ENCODE measurements at regions not wholly inside any gene's neighbourhood (a gene's known extent, or its start where the extent isn't known, plus 50 kb on each side); places are given as distances from the start of the nearest gene placed in this dataset.

DNA sequence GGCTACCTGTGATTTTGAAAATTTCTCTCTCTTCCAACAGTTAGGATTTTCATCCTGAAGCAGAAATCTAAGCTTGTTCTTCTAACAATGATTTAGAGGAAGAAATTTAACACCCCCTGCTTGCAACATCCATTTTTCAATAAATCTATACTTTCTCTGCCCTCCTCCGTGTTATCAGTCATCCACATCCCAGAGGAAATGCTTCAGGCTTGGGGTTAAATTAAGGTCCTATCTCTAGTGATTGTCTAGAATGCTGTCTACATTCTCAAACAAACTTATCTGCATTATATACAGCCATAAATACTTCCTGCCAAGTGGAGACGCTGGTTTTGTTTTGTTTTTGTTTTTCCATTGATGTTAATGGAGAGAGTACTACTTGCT is 371.0 kb downstream of the CSNK1G3 start:
- Histone ChIP-seq H3K27me3 (ENCODE audit: control insufficient read depth in 2 of 2, insufficient read depth in 2 of 2, low read length in 2 of 2) (no peaks in the 10 kb centered on the region), H3K9me3 (ENCODE audit: control insufficient read depth in 2 of 2, low read length in 2 of 2) (no peaks in the 10 kb centered on the region), H3K36me3 (ENCODE audit: control insufficient read depth in 2 of 2, insufficient read depth in 2 of 2, low read length in 2 of 2) (no peaks in the 10 kb centered on the region), H3K27ac (ENCODE audit: low read depth in 2 of 2, low read length in 2 of 2) (no peak overlapping the region), H3K4me3 (ENCODE audit: low read length in 2 of 2) (no peak overlapping the region), H3K9ac (ENCODE audit: low read depth in 1 of 2, low read length in 2 of 2) (no peak overlapping the region), H3K4me1 (ENCODE audit: control insufficient read depth in 2 of 2, insufficient read depth in 2 of 2, low read length in 2 of 2) (no peaks in the 10 kb centered on the region)

DNA sequence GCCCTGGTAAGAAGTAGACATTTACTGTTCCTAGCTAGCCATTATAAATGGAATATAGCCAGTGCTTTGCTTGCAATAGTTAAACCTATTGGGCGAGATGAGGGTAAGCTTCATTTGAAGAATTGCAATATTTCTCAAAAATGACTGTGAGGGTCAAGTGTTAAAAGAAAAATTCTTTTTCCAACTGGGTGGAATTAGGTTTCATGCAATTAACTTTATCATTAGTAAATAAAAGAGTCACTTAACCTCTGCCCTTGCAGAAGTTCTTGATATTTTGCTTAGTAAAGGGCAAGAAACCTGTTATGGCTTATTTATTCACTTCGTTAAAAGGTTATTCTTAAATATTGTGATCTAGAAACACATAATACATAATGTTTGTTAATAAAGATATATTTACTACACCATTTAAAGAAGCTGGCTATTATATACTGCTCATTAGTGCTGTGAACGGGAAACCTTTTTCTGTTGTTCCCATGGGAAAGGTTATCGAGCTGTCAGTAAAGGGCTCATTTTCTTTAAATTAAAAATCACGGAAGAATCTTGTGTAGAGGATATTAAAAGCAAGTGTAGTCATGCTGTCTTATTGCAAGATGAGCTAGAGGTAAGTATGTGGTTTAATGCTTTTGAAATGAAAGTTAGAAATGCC is 370.5 kb downstream of the CSNK1G3 start:
- no peak overlapping the region for H3K27ac ChIP-seq (ENCODE audit: low read depth in 2 of 2, low read length in 2 of 2)
- no peaks in the 10 kb centered on the region for H3K4me1 ChIP-seq (ENCODE audit: control insufficient read depth in 2 of 2, insufficient read depth in 2 of 2, low read length in 2 of 2)
- no peaks in the 10 kb centered on the region for H3K9me3 ChIP-seq (ENCODE audit: control insufficient read depth in 2 of 2, low read length in 2 of 2)
- no peak overlapping the region for H3K9ac ChIP-seq (ENCODE audit: low read depth in 1 of 2, low read length in 2 of 2)
- no peaks in the 10 kb centered on the region for H3K27me3 ChIP-seq (ENCODE audit: control insufficient read depth in 2 of 2, insufficient read depth in 2 of 2, low read length in 2 of 2)
- H3K4me3 ChIP-seq (ENCODE audit: low read length in 2 of 2) = no peak overlapping the region
- no peaks in the 10 kb centered on the region for H3K36me3 ChIP-seq (ENCODE audit: control insufficient read depth in 2 of 2, insufficient read depth in 2 of 2, low read length in 2 of 2)

DNA sequence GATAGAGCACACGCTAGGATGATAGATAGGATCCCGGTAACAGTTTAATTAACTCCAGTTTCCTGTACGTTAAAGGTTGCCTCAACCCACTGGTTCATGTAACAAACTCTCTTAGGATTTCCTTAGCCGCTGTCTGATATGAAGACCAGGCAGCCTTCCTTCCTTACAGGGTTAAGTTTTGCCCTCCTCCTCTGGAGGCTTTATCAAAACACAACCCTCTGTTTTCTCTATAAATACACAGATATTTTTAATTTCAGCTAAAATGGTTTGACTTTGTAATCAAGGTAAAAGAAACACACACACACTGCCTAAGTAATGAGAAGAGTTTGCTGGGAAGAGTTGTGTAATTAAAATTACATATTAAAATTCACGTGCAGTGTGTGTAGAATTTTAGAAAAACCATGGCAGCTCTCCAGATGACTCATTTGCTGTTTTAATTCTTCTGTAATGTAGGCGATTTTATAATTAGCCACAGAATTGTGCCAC is 369.8 kb downstream of the CSNK1G3 start:
- no peaks in the 10 kb centered on the region for H3K27me3 ChIP-seq (ENCODE audit: control insufficient read depth in 2 of 2, insufficient read depth in 2 of 2, low read length in 2 of 2)
- no peaks in the 10 kb centered on the region for H3K36me3 ChIP-seq (ENCODE audit: control insufficient read depth in 2 of 2, insufficient read depth in 2 of 2, low read length in 2 of 2)
- H3K4me1 ChIP-seq (ENCODE audit: control insufficient read depth in 2 of 2, insufficient read depth in 2 of 2, low read length in 2 of 2) = no peaks in the 10 kb centered on the region
- no peaks in the 10 kb centered on the region for H3K9me3 ChIP-seq (ENCODE audit: control insufficient read depth in 2 of 2, low read length in 2 of 2)
- no peak overlapping the region for H3K9ac ChIP-seq (ENCODE audit: low read depth in 1 of 2, low read length in 2 of 2)
- H3K4me3 ChIP-seq (ENCODE audit: low read length in 2 of 2) = no peak overlapping the region
- H3K27ac ChIP-seq (ENCODE audit: low read depth in 2 of 2, low read length in 2 of 2) = no peak overlapping the region

DNA sequence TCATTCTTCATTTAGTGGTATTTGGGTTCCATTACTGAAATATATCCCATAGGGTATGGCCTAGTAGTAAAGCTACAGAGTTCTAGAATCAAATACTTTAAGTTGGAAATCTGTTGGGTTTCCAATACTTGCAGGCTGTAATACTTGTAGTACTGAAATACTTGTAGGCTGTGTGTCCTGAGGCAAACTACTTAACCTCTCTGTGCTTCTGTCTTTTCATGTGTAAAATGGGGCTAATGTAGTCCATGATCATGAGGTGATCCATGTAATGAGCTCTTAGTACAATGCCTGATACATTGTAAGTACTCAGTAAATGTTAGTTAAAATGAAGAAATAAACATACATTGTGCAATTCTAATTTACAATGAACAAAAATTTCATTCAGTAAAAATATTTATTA is 368.9 kb downstream of the CSNK1G3 start:
- Histone ChIP-seq H3K9me3 (ENCODE audit: control insufficient read depth in 2 of 2, low read length in 2 of 2) (no peaks in the 10 kb centered on the region), H3K4me3 (ENCODE audit: low read length in 2 of 2) (no peak overlapping the region), H3K27ac (ENCODE audit: low read depth in 2 of 2, low read length in 2 of 2) (no peak overlapping the region), H3K9ac (ENCODE audit: low read depth in 1 of 2, low read length in 2 of 2) (no peak overlapping the region), H3K36me3 (ENCODE audit: control insufficient read depth in 2 of 2, insufficient read depth in 2 of 2, low read length in 2 of 2) (no peaks in the 10 kb centered on the region), H3K4me1 (ENCODE audit: control insufficient read depth in 2 of 2, insufficient read depth in 2 of 2, low read length in 2 of 2) (peaks cover 0 to under 1% of the 10 kb centered on the region in 2 donors), H3K27me3 (ENCODE audit: control insufficient read depth in 2 of 2, insufficient read depth in 2 of 2, low read length in 2 of 2) (no peaks in the 10 kb centered on the region)

DNA sequence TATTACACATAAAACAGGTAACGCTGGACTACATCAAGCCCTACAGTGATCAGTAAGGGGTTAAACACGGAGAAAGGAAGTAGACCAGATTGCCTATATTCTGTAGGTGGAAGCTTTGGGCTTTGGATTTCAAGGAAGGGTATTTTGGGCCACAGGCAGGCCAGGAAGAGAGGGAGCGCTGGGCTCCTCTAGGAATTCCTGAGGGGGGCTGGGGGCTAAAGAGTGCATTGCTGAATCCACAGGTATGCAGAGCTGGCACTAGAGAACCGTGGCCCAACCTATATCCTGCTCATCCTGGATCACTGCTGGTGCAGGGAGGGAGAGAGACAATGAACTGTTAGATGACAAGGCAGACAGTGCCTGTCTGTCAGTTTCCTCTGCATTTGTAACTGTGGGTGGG is 367.1 kb downstream of the CSNK1G3 start:
- H3K4me1 ChIP-seq (ENCODE audit: control insufficient read depth in 2 of 2, insufficient read depth in 2 of 2, low read length in 2 of 2) = peaks cover 4 to 8% of the 10 kb centered on the region in 2 donors
- no peaks in the 10 kb centered on the region for H3K27me3 ChIP-seq (ENCODE audit: control insufficient read depth in 2 of 2, insufficient read depth in 2 of 2, low read length in 2 of 2)
- H3K9ac ChIP-seq (ENCODE audit: low read depth in 1 of 2, low read length in 2 of 2) = no peak overlapping the region
- H3K4me3 ChIP-seq (ENCODE audit: low read length in 2 of 2) = no peak overlapping the region
- no peaks in the 10 kb centered on the region for H3K36me3 ChIP-seq (ENCODE audit: control insufficient read depth in 2 of 2, insufficient read depth in 2 of 2, low read length in 2 of 2)
- H3K27ac ChIP-seq (ENCODE audit: low read depth in 2 of 2, low read length in 2 of 2) = no peak overlapping the region
- no peaks in the 10 kb centered on the region for H3K9me3 ChIP-seq (ENCODE audit: control insufficient read depth in 2 of 2, low read length in 2 of 2)

DNA sequence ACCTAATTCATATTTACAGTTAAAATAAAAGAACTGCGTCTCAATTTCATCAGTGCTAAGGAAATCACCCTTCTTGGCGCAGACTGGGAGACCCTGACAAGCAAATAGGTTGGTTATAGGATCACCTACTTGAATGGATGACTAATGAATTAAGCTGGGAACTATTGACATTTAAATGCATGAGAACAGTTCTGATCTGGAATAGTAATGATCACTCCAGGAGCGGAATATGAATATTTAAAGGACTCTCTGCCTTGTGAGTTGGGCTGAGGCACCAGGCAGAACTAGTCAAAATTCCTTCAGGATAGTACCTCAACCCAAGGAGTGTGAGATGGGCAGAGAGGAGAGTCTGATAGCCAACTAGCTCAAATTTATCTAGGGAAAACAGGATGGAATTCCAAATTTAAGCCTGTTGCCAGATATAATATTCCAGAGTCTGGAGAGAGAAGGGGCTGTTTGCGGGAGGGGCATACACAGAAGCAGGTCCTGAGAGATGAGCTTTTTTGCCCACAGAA is 364.4 kb downstream of the CSNK1G3 start:
- no peaks in the 10 kb centered on the region for H3K27me3 ChIP-seq (ENCODE audit: control insufficient read depth in 2 of 2, insufficient read depth in 2 of 2, low read length in 2 of 2)
- no peaks in the 10 kb centered on the region for H3K36me3 ChIP-seq (ENCODE audit: control insufficient read depth in 2 of 2, insufficient read depth in 2 of 2, low read length in 2 of 2)
- no peak overlapping the region for H3K4me3 ChIP-seq (ENCODE audit: low read length in 2 of 2)
- no peaks in the 10 kb centered on the region for H3K9me3 ChIP-seq (ENCODE audit: control insufficient read depth in 2 of 2, low read length in 2 of 2)
- peaks cover 4 to 8% of the 10 kb centered on the region in 2 donors for H3K4me1 ChIP-seq (ENCODE audit: control insufficient read depth in 2 of 2, insufficient read depth in 2 of 2, low read length in 2 of 2)
- no peak overlapping the region for H3K9ac ChIP-seq (ENCODE audit: low read depth in 1 of 2, low read length in 2 of 2)
- no peak overlapping the region for H3K27ac ChIP-seq (ENCODE audit: low read depth in 2 of 2, low read length in 2 of 2)

DNA sequence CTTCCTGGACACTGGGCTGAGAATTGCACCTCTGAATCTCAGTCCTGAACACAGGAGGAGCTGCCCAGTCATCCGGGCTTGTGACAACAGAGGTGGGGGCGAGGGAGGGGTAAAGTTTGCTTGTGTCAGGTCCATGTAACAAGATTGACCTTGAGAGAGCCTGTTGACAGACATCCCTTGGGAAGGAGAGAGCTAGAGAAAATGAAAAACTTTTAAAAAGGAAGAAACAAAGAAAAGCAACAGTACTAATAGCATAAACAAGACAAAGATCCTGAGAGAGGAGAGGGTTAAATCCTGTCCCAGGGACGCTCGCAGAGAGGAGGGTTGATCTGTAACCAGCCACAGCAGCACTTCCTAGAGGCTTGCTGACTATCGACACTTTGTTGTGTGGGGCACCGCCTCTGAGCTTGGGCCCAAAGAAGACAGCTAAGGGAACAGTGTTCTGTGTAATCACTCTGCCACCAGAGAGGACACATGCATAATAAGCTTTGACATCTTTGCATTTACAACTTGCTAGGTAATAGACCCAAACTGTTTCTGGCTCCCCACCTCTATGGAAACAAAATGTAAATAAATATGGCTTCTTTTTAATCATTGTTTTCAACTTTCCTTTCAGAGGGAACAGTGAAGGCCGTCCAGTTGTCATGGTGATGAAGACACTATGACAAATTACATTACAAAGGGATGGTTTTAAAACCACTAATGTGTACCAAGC is 363.7 kb downstream of the CSNK1G3 start:
- Histone ChIP-seq H3K27ac (ENCODE audit: low read depth in 2 of 2, low read length in 2 of 2) (no peak overlapping the region), H3K9me3 (ENCODE audit: control insufficient read depth in 2 of 2, low read length in 2 of 2) (no peaks in the 10 kb centered on the region), H3K27me3 (ENCODE audit: control insufficient read depth in 2 of 2, insufficient read depth in 2 of 2, low read length in 2 of 2) (no peaks in the 10 kb centered on the region), H3K4me3 (ENCODE audit: low read length in 2 of 2) (no peak overlapping the region), H3K9ac (ENCODE audit: low read depth in 1 of 2, low read length in 2 of 2) (no peak overlapping the region), H3K4me1 (ENCODE audit: control insufficient read depth in 2 of 2, insufficient read depth in 2 of 2, low read length in 2 of 2) (peaks cover 4 to 8% of the 10 kb centered on the region in 2 donors), H3K36me3 (ENCODE audit: control insufficient read depth in 2 of 2, insufficient read depth in 2 of 2, low read length in 2 of 2) (no peaks in the 10 kb centered on the region)

DNA sequence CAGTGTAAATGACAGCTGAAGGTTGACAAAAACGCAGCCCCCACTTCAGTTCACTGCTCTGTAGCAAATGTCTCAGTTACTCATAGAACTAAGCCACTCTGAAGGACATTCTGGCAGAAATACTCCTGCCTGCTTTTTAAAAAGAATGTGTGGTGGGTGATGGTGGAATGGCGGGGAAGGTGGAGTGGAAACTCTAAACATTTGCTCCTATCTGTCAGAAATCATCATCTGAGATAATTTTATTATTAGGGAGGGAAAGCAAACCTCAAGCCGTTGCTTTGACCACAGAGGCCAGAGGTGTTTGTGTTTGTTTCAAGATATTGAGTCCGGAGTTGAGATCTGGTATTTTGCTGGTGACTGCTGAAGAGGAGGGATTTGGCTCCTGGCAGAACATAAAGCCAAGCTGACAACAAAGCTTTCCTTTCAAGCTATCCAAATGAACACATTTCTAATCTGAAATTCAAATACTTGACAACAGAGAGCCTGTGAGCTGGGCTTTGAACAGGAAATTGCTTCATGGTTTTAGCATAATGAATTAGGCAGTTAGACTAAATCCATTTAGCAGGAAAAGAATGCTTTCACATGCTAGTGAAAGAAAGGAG is 362.7 kb downstream of the CSNK1G3 start:
- no peaks in the 10 kb centered on the region for H3K9me3 ChIP-seq (ENCODE audit: control insufficient read depth in 2 of 2, low read length in 2 of 2)
- H3K4me1 ChIP-seq (ENCODE audit: control insufficient read depth in 2 of 2, insufficient read depth in 2 of 2, low read length in 2 of 2) = peaks cover 4 to 8% of the 10 kb centered on the region in 2 donors
- H3K27me3 ChIP-seq (ENCODE audit: control insufficient read depth in 2 of 2, insufficient read depth in 2 of 2, low read length in 2 of 2) = no peaks in the 10 kb centered on the region
- H3K4me3 ChIP-seq (ENCODE audit: low read length in 2 of 2) = no peak overlapping the region
- no peak overlapping the region for H3K27ac ChIP-seq (ENCODE audit: low read depth in 2 of 2, low read length in 2 of 2)
- no peak overlapping the region for H3K9ac ChIP-seq (ENCODE audit: low read depth in 1 of 2, low read length in 2 of 2)
- no peaks in the 10 kb centered on the region for H3K36me3 ChIP-seq (ENCODE audit: control insufficient read depth in 2 of 2, insufficient read depth in 2 of 2, low read length in 2 of 2)

DNA sequence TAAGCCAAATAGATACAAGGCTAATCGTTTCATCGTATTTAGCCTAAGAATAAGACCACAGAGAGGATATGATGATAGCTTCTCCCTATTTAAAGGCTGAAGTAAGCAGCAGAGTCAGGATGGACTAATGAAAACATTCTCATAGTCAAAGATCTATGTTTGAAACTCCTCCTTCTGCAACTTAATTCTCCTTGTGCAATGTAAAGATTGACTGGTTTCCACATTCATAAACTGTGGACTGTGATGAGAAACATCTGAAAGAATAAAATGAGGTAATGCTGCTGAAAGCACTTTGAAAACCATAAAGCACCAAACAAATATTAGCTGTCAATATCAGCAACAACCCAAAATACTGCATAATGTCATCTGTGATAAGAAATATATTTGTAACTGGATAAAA is 361.9 kb downstream of the CSNK1G3 start:
- peaks cover 4 to 8% of the 10 kb centered on the region in 2 donors for H3K4me1 ChIP-seq (ENCODE audit: control insufficient read depth in 2 of 2, insufficient read depth in 2 of 2, low read length in 2 of 2)
- H3K36me3 ChIP-seq (ENCODE audit: control insufficient read depth in 2 of 2, insufficient read depth in 2 of 2, low read length in 2 of 2) = no peaks in the 10 kb centered on the region
- no peak overlapping the region for H3K4me3 ChIP-seq (ENCODE audit: low read length in 2 of 2)
- no peaks in the 10 kb centered on the region for H3K27me3 ChIP-seq (ENCODE audit: control insufficient read depth in 2 of 2, insufficient read depth in 2 of 2, low read length in 2 of 2)
- no peak overlapping the region for H3K27ac ChIP-seq (ENCODE audit: low read depth in 2 of 2, low read length in 2 of 2)
- no peak overlapping the region for H3K9ac ChIP-seq (ENCODE audit: low read depth in 1 of 2, low read length in 2 of 2)
- no peaks in the 10 kb centered on the region for H3K9me3 ChIP-seq (ENCODE audit: control insufficient read depth in 2 of 2, low read length in 2 of 2)

DNA sequence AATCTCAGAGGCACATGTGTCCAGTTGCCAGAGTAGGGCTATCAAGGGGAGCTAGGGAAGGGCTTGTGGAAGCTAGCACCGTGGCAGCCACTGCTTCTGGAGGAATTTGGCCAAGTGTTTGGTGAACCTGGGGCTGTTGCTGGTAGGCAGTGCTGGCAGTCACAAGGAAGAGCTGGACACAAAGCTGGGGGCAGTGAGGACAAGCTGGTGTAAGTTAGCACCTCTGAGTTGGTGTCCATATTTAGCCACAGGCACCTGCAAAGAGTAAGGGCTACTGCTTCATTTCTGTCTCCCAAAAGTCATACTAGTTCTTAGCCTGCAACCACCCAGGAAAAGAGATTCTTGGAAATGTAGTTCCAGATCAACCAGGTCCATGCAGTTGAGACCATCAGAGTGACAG is 359.4 kb downstream of the CSNK1G3 start:
- Histone ChIP-seq H3K9ac (ENCODE audit: low read depth in 1 of 2, low read length in 2 of 2) (no peak overlapping the region), H3K27ac (ENCODE audit: low read depth in 2 of 2, low read length in 2 of 2) (no peak overlapping the region), H3K4me3 (ENCODE audit: low read length in 2 of 2) (no peak overlapping the region), H3K9me3 (ENCODE audit: control insufficient read depth in 2 of 2, low read length in 2 of 2) (no peaks in the 10 kb centered on the region), H3K4me1 (ENCODE audit: control insufficient read depth in 2 of 2, insufficient read depth in 2 of 2, low read length in 2 of 2) (peaks cover 4 to 10% of the 10 kb centered on the region in 2 donors), H3K36me3 (ENCODE audit: control insufficient read depth in 2 of 2, insufficient read depth in 2 of 2, low read length in 2 of 2) (no peaks in the 10 kb centered on the region), H3K27me3 (ENCODE audit: control insufficient read depth in 2 of 2, insufficient read depth in 2 of 2, low read length in 2 of 2) (no peaks in the 10 kb centered on the region)

Measured in mucosa of rectum (tissue), 2 donors.